ENCODE measurements at regions not wholly inside any gene's neighbourhood (a gene's known extent, or its start where the extent isn't known, plus 50 kb on each side); places are given as distances from the start of the nearest gene placed in this dataset.

- TF ChIP-seq JUND (IDR thresholded peaks at IDR 0.05; ENCODE audit: low read length): no peak
- TF ChIP-seq BCL11A (IDR thresholded peaks at IDR 0.05; ENCODE audit: low read depth in 2 of 2, low read length in 2 of 2): no peak
- no peak for TF ChIP-seq SP4 (IDR thresholded peaks at IDR 0.05; ENCODE audit: low read length)
- TF ChIP-seq TCF12 (IDR thresholded peaks at IDR 0.05; ENCODE audit: low read depth, low read length): no peak
Observed at GRCh38 chr9:89748021-89748670, 143.3 kb downstream of the GADD45G start (continued).

Data from H1 (cell line).